HG03280 (cell line): ENCODE measurements at regions not wholly inside any gene's neighbourhood (a gene's known extent, or its start where the extent isn't known, plus 50 kb on each side); places are given as distances from the start of the nearest gene placed in this dataset.

Experiments used
- ATAC-seq: cut with Tn5 transposase; IDR thresholded peaks from one replicate; pipeline ENCODE4 v1.9.1; 2021; ENCODE audit warnings: mild to moderate bottlenecking, moderate library complexity; ENCODE audit not compliant: unreplicated experiment

- no peak for ATAC-seq
Measured at GRCh38 chr9:38287420-38287985, 105.0 kb upstream of the ALDH1B1 start.

GRCh38 chr9:38286766-38287165, 105.7 kb upstream of the ALDH1B1 start:
- no peak for ATAC-seq

GRCh38 chr9:38286357-38286756, 106.1 kb upstream of the ALDH1B1 start:
- ATAC-seq = no peak

- no peak for ATAC-seq
Measured at GRCh38 chr9:38285236-38285635, 107.3 kb upstream of the ALDH1B1 start.

GRCh38 chr9:38284588-38285051, 107.9 kb upstream of the ALDH1B1 start:
- ATAC-seq = no peak

GRCh38 chr9:38284039-38284575, 108.4 kb upstream of the ALDH1B1 start:
- no peak for ATAC-seq

- no peak for ATAC-seq
Measured at GRCh38 chr9:38282756-38283155, 109.7 kb upstream of the ALDH1B1 start.

- ATAC-seq = no peak
Measured at GRCh38 chr9:38281917-38282316, 110.6 kb upstream of the ALDH1B1 start.

GRCh38 chr9:38281196-38281595, 111.3 kb upstream of the ALDH1B1 start:
- no peak for ATAC-seq

- no peak for ATAC-seq
Measured at GRCh38 chr9:38280251-38280800, 112.2 kb upstream of the ALDH1B1 start.

- ATAC-seq = no peak
Measured at GRCh38 chr9:38278931-38279679, 113.4 kb upstream of the ALDH1B1 start.

- no peak for ATAC-seq
Measured at GRCh38 chr9:38278457-38278856, 114.0 kb upstream of the ALDH1B1 start.

GRCh38 chr9:38277601-38278200, 114.8 kb upstream of the ALDH1B1 start:
- no peak for ATAC-seq

GRCh38 chr9:38276771-38277439, 115.6 kb upstream of the ALDH1B1 start:
- ATAC-seq = no peak

- ATAC-seq = no peak
Measured at GRCh38 chr9:38274800-38275199, 117.7 kb upstream of the ALDH1B1 start.

GRCh38 chr9:38272710-38273109, 119.8 kb upstream of the ALDH1B1 start:
- no peak for ATAC-seq

- no peak for ATAC-seq
Measured at GRCh38 chr9:38271666-38272241, 120.7 kb upstream of the ALDH1B1 start.

- ATAC-seq = no peak
Measured at GRCh38 chr9:38269775-38270174, 122.7 kb upstream of the ALDH1B1 start.

- no peak for ATAC-seq
Measured at GRCh38 chr9:38263532-38263931, 129.0 kb upstream of the ALDH1B1 start.

GRCh38 chr9:38259519-38260218, 132.8 kb upstream of the ALDH1B1 start:
- ATAC-seq = no peak
